ENCODE measurements at regions not wholly inside any gene's neighbourhood (a gene's known extent, or its start where the extent isn't known, plus 50 kb on each side); places are given as distances from the start of the nearest gene placed in this dataset.

DNA sequence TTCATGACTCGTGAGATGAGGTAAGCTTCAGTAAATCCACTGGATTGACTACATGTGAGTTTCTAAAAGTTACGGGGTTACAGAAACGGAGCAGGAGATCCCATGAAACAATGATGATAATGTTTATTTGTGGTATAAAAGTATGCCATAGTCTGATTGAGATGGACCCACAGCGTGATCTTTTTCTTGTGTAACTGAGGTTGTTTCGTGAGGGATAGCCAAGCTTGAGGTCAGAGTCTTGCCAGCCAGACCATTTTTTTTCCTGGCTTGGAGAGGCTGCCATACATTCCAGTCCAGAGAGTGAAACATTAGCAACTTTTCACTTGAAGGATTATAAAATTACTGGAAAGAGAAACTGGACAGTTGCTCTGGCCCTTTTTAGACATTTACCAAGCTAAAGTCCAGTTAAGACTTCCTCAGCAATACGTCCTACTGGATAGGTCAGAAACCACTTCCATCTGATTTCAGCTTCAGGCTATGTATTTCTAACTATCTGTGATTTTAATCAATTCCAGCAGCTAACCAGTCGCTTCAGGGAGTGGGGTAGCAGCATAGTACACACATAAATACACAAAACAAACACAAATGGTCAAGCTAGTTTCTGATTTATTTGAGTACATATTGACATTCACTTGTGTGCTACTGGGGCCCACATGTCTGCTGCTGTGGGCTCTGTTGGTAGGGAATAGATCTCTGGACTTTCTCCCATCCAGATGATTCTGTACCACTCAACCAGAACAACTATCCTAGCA is 194.6 kb downstream of the POSTN start:
- H3K9me3 ChIP-seq (ENCODE audit: control insufficient read depth, insufficient read depth, low read length), result no peaks in the 10 kb centered on the region
- H3K4me1 ChIP-seq (ENCODE audit: control insufficient read depth, insufficient read depth, low read length), result no peaks in the 10 kb centered on the region
- no peak for ATAC-seq
- TF ChIP-seq, protein P1, sequence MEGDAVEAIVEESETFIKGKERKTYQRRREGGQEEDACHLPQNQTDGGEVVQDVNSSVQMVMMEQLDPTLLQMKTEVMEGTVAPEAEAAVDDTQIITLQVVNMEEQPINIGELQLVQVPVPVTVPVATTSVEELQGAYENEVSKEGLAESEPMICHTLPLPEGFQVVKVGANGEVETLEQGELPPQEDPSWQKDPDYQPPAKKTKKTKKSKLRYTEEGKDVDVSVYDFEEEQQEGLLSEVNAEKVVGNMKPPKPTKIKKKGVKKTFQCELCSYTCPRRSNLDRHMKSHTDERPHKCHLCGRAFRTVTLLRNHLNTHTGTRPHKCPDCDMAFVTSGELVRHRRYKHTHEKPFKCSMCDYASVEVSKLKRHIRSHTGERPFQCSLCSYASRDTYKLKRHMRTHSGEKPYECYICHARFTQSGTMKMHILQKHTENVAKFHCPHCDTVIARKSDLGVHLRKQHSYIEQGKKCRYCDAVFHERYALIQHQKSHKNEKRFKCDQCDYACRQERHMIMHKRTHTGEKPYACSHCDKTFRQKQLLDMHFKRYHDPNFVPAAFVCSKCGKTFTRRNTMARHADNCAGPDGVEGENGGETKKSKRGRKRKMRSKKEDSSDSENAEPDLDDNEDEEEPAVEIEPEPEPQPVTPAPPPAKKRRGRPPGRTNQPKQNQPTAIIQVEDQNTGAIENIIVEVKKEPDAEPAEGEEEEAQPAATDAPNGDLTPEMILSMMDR (IDR thresholded peaks at IDR 0.05), result no peak
- no peak overlapping the region for H3K4me3 ChIP-seq (ENCODE audit: low read length)
- no peaks in the 10 kb centered on the region for H3K27me3 ChIP-seq (ENCODE audit: control insufficient read depth, insufficient read depth, low read length)
- no peaks in the 10 kb centered on the region for H3K36me3 Mint-ChIP-seq
- H3K4me3 Mint-ChIP-seq, result no peak overlapping the region
- H3K27ac ChIP-seq (ENCODE audit: low read length), result no peak overlapping the region
- no peak overlapping the region for H3K27ac Mint-ChIP-seq
- H3K9me3 Mint-ChIP-seq, result peaks cover 13 to 14% of the 10 kb centered on the region in 2 donors
- no peaks in the 10 kb centered on the region for H3K36me3 ChIP-seq (ENCODE audit: control insufficient read depth, insufficient read depth, low read length)
- no peak for DNase-seq
- no peaks in the 10 kb centered on the region for H3K4me1 Mint-ChIP-seq
- WGBS (ENCODE audit: insufficient coverage), result 72% methylated on average over 7 of the region's 7 CpGs
- no peaks in the 10 kb centered on the region for H3K27me3 Mint-ChIP-seq (ENCODE audit: low read depth in 2 of 2)
- intact Hi-C loops (cut with micrococcal nuclease), result no loop called here

DNA sequence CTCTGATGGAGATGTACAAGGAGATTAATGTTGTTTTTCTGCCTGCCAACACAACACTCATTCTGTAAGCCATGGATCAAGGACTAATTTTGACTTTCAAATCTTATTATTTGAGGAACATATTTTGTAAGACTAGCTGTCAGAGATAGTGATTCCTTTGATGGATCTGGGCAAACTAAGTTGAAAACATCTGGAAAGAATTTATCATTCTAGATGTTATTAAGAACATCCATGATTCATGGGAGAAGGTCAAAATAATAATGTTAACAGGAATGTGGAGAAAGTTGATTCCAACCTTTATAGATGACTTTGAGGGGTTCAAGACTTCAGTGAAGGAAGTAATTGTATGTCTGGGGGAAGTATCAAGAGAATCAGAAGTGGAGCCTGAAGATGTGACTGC is 196.8 kb downstream of the POSTN start:
- intact Hi-C loops (cut with micrococcal nuclease), result no loop called here
- DNase-seq, result no peak
- Histone ChIP-seq H3K4me3 (ENCODE audit: low read length) (no peak overlapping the region), H3K36me3 (ENCODE audit: control insufficient read depth, insufficient read depth, low read length) (no peaks in the 10 kb centered on the region), H3K9me3 (ENCODE audit: control insufficient read depth, insufficient read depth, low read length) (no peaks in the 10 kb centered on the region), H3K27me3 (ENCODE audit: control insufficient read depth, insufficient read depth, low read length) (no peaks in the 10 kb centered on the region), H3K4me1 (ENCODE audit: control insufficient read depth, insufficient read depth, low read length) (no peaks in the 10 kb centered on the region), H3K27ac (ENCODE audit: low read length) (no peak overlapping the region)
- no peaks in the 10 kb centered on the region for H3K27me3 Mint-ChIP-seq (ENCODE audit: low read depth in 2 of 2)
- TF ChIP-seq, protein P1 (IDR thresholded peaks at IDR 0.05), result no peak
- H3K27ac Mint-ChIP-seq, result no peak overlapping the region
- H3K4me1 Mint-ChIP-seq, result no peaks in the 10 kb centered on the region
- H3K9me3 Mint-ChIP-seq, result peaks cover 16 to 18% of the 10 kb centered on the region in 2 donors
- no peak overlapping the region for H3K4me3 Mint-ChIP-seq
- no peak for ATAC-seq
- peaks cover 4% of the 10 kb centered on the region for H3K36me3 Mint-ChIP-seq

DNA sequence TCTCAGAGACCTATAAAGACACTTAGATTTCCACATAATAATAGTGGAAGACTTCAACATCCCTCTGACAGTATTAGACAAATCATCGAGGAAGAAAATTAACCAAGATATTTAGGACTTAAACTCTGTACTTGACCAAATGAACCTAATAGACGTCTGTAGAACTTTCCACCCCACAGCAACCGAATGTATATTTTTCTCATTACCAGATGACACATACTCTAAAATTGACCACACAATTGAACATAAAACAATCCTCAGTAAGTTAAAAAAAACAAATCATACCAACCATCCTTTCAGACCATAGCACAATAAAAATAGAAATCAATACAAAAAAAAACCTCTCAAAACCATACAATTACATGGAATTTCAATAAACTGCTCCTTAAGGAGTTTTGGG is 201.0 kb downstream of the POSTN start:
- WGBS (ENCODE audit: insufficient coverage), result 77% methylated on average over 3 of the region's 3 CpGs
- Mint-ChIP-seq H3K4me3 (no peak overlapping the region), H3K27me3 (ENCODE audit: low read depth in 2 of 2) (no peaks in the 10 kb centered on the region), H3K9me3 (peaks cover 15 to 22% of the 10 kb centered on the region in 2 donors), H3K4me1 (no peaks in the 10 kb centered on the region), H3K27ac (no peak overlapping the region), H3K36me3 (peaks cover 4% of the 10 kb centered on the region)
- Histone ChIP-seq H3K27ac (ENCODE audit: low read length) (no peak overlapping the region), H3K4me1 (ENCODE audit: control insufficient read depth, insufficient read depth, low read length) (no peaks in the 10 kb centered on the region), H3K27me3 (ENCODE audit: control insufficient read depth, insufficient read depth, low read length) (no peaks in the 10 kb centered on the region), H3K9me3 (ENCODE audit: control insufficient read depth, insufficient read depth, low read length) (peaks cover 17% of the 10 kb centered on the region), H3K4me3 (ENCODE audit: low read length) (no peak overlapping the region), H3K36me3 (ENCODE audit: control insufficient read depth, insufficient read depth, low read length) (no peaks in the 10 kb centered on the region)
- intact Hi-C loops (cut with micrococcal nuclease), result no loop called here
- DNase-seq, result no peak
- TF ChIP-seq, protein P1 (IDR thresholded peaks at IDR 0.05), result no peak
- no peak for ATAC-seq

DNA sequence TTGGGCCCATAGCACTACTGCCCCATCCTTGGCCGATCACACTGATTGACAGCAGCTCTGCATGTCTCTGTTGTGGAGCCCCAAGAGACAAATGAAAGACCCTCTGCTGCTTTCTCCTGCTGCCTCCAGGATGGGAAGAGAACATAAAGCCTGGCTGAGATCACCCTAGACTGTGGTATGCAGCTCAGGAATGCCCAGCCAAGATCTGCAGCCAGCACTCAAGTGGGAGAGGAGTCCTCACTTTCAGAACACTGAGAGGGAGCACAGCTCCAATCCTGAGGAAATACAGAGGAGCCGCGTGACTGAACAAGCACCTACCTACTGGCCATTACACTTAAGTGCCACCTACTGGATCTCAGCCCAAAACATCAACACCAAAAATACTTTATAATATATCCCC is 203.0 kb downstream of the POSTN start:
- WGBS (ENCODE audit: insufficient coverage), result 90% methylated on average over 3 of the region's 3 CpGs
- Mint-ChIP-seq H3K36me3 (peaks cover 4% of the 10 kb centered on the region), H3K4me1 (no peaks in the 10 kb centered on the region), H3K27ac (no peak overlapping the region), H3K9me3 (peaks cover 20 to 22% of the 10 kb centered on the region in 2 donors), H3K27me3 (ENCODE audit: low read depth in 2 of 2) (no peaks in the 10 kb centered on the region), H3K4me3 (no peak overlapping the region)
- intact Hi-C loops (cut with micrococcal nuclease), result no loop called here
- H3K27ac ChIP-seq (ENCODE audit: low read length), result no peak overlapping the region
- no peaks in the 10 kb centered on the region for H3K4me1 ChIP-seq (ENCODE audit: control insufficient read depth, insufficient read depth, low read length)
- ATAC-seq (no peak), DNase-seq (no peak)
- H3K36me3 ChIP-seq (ENCODE audit: control insufficient read depth, insufficient read depth, low read length), result no peaks in the 10 kb centered on the region
- H3K9me3 ChIP-seq (ENCODE audit: control insufficient read depth, insufficient read depth, low read length), result peaks cover 17% of the 10 kb centered on the region
- no peak overlapping the region for H3K4me3 ChIP-seq (ENCODE audit: low read length)
- TF ChIP-seq, protein P1 (IDR thresholded peaks at IDR 0.05), result no peak
- H3K27me3 ChIP-seq (ENCODE audit: control insufficient read depth, insufficient read depth, low read length), result no peaks in the 10 kb centered on the region
